ENCODE measurements at regions not wholly inside any gene's neighbourhood (a gene's known extent, or its start where the extent isn't known, plus 50 kb on each side); places are given as distances from the start of the nearest gene placed in this dataset.

DNA sequence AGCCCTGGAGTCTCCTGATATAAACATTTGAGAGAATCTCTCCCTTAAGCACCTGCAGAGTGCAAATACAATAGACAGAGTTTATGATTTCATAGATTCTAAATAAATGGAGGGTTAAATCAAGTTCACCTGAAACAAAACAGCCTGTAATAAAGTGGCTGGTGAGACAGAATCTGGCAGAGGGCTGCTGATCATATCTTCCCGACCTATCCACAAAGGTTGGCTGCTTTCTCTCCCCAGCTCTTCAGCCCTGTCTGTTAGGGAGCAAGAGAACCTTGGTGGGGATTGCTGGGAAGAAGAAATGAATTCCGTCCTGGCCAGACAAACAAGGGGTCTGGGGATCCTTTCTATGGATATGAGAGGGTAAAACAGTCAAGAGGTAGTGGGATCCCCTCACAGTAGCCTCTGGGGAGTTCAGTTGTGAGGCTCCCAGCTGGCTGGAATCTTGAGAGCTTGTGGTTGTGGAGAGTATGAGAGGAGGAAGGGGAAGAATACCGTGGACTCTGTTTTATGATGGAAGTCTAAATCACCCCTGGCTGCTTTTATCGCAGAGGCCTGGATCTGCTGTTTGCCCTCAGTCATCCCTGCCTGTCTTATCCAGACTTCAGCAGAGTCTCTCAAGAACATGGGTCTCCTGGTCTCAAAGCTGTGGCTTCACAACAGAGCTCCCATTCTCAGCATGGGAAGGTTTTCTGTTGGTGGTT lies 451.3 kb downstream of the NTRK3 start:
- intact Hi-C loops (cut with DNase I), result no loop called here
- no peak for DNase-seq

DNA sequence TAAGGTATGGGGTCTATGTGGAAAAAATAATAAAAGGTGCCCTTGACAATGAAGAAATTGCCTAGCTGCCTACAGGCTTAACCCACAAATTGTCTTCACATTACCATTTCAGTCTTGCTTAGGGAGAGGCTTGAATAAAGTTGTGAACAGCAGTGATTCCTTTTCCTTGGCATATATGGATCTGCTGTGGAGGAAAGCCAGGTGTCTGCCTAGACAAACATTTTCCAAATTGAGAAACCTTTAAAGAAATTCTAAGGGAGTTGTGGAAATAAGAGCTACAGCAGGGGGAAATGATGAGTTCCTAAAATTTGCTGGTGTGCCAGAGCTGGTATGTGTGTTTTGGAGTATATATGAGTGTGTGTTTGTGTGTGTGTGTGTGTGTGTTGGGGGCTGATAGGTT lies 452.1 kb downstream of the NTRK3 start:
- intact Hi-C loops (cut with DNase I), result no loop called here
- no peak for DNase-seq

DNA sequence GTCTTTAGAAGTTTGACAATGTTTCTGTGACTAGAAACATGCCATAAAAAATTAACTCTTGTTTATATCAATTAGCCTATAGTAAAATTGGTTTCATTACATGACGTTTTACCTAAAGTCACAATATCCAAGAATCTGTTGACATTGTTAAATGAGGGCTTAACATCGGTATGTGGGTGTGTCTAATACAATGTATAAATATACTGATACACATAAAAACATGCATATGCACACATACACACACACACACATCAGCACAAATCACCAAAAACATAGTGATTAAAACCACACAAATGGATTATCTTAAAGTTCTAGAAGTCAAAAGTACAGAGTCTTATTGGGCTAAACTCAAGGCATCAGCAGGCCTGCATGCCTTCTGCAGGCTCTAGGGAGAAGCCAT lies 456.7 kb downstream of the NTRK3 start:
- intact Hi-C loops (cut with DNase I), result no loop called here
- no peak for DNase-seq

DNA sequence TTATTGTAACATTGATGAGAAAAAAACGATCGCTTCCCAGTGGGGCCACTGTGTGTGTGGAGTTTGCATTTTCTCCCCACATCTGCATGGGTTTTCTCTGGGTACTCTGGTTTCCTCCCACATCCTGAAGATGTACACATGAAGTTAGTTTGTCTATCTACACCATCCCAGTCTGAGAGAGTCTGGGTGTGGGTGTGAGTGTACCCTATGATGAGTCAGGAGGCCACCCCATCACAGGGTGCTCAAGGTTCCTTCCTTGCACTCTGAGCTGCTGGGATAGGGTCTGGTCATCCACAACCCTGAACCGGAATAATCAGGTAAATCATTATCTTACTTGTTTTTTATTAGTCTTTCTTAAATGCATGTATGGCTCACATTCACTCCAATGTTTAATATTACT lies 457.1 kb downstream of the NTRK3 start:
- no peak for DNase-seq
- intact Hi-C loops (cut with DNase I), result no loop called here

DNA sequence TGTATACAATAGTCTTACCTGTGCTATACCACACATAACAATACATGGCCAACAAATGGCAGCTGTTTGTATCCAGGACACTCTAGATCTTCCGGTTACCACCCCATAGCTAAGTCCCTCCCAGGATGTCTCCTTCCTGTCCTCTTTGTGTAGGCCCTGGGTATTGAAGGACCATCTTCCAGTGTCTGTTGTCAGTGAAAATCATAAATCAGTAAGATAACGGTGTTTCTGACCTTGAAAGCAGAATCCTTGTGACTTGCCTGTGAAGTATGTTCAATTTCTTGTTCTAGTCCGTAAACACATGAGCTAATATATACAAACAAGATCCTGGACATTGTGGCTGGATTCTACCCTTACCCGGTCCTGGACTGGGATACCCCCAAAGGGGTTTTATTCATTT lies 462.8 kb downstream of the NTRK3 start:
- DNase-seq, result no peak
- intact Hi-C loops (cut with DNase I), result no loop called here

DNA sequence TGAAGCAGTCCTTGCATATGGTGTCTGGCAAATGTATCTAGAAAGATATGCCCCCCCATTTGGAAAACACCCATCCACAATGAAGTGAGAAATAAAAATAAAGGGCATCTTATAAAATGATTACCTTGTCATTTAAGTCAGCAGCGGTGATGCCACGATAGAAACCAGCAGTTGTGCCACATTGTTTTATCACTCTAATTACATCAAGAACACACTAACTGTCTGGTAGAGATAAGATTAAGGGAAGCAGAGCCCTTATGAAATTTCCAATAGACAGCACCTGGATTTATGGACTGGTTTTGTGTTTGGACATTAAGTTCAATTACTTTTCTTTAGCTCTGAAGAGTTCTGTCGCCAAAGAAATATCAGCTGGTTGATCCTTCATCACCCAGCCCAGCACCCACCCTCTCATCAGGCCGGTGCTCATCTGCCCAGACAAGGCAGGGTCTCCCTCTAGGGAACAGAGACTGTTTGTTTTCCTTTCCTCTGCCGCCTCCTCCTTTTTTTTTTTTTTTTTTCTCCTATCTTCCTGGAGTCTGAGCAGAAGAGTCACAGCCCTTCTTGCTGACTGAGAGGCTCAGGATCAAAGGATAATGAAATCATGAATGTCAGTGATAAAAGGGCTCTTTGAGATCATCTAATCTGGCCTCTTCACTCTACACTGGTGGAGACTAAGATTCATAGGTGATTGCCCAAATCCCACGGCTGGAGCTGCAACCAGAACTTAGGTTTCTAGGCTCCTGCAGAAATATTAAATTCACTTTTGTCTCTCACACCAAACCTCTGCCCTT lies 464.1 kb downstream of the NTRK3 start:
- intact Hi-C loops (cut with DNase I), result no loop called here
- no peak for DNase-seq

DNA sequence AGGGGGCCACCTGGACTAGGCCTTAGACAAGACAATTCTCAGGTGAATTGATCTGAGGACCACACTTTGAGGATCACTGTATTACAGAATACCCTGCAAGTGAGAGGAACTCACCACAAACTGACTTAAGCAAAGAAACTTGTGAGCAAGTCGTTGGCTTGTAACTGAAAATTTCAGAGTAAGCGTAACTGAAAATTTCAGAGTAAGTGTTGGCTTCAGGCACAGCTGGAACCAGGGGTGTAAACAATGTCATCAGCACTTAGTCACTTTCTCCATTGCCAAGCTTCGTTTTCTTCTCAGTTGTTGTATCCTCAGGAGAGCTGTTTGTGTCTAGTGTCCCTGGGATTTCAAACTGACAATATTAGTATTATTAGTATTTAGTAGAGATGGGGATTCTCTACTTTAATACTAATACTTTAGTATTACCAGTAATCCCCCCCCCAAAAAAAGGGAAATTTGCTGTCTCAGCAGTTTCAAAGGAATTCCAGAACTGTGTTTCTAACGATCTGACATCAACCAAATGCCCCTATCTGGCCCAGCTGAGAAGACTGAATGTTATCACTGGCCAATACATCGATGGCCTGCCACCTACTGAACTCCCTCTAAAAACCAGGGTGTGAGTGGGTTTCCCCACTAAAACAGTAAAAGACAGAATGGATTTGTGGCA lies 474.4 kb downstream of the NTRK3 start:
- DNase-seq, result no peak

DNA sequence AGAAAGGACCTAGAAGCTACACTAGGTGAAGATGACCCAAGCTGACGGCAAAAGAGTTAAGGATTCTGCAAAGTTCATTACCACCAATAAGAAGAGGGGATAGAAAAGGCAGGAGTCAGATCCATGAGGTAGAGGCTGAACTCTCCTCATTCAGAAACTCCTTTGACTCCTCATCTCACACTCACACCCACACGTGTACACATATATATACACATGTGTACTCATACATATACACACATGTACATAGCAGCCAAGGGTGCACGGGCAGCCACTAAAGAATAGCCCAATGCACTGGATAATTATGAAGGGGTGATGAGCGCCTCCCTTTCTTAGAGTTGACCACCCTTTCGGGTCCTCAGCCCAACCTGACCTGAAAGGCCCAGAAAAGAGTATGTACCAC lies 476.8 kb downstream of the NTRK3 start:
- DNase-seq, result no peak
- intact Hi-C loops (cut with DNase I), result no loop called here

More for the DNA sequence above, 474.4 kb downstream of the NTRK3 start:
- intact Hi-C loops (cut with DNase I), result no loop called here

DNA sequence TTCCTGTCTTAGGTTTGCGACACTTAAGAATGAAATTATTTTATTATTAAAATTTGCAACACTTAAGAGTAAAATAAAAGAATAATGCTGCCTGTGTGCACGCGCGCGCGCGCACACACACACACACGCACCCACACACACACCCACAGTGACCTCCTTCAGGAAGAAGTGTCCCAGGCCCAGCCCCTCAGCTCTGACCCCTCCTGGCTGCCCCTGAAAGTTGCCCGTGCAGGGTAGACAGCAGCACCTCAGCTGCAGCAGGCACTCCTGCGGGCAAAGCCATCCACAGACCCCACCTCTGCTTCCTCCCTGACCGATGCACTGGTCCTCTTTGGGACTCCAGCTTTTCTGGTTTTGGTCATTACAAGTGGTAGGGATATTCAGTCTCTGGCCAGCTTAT lies 478.2 kb downstream of the NTRK3 start:
- intact Hi-C loops (cut with DNase I), result no loop called here

DNA sequence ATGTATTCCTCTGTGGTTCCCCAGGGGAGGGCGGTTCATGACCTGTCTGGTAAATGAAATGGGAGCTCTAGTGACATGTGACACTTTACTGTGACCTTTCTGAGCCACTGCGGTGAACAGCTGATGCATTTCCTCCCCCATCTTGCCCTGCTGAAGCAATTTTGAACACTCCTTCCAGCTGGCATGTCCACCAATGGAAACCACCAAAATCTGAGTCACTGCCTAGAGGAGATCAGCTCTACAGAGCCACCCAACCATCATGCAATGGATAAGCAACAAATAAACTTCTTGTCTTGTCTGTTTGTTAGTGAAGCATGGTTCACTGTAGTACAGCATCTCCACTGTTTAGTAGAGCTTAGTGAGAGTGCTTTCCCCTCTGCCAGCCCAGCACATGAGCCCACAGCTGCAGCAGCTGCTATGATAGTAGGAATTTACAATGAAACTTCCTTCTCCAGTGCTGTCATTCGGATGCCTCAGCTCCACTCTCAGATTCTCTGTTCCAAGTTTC lies 479.4 kb downstream of the NTRK3 start:
- intact Hi-C loops (cut with DNase I), result no loop called here
- peak in 2 of 10 donors; percentile 36 to 87 for DNase-seq

More for the DNA sequence above, 478.2 kb downstream of the NTRK3 start:
- DNase-seq, result no peak

DNA sequence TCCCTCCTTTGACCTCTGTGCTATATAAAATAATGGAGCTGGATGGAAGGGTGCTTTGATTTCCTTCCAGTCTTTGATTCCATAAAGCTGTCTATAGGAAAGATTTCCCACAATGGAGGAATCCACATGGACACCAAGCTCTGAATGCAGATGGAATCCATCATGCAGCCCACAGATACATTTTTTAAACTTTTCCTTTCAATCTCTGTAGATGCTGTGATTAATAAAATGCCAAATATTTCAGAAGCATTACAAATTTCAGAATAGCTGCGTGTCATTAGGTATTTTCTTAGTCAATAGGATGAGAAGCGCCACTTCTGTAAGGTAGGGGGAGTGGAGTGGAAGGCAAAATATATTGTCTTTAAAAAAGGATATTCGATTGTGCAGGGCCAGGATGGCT lies 489.0 kb downstream of the NTRK3 start:
- intact Hi-C loops (cut with DNase I), result no loop called here
- no peak for DNase-seq

DNA sequence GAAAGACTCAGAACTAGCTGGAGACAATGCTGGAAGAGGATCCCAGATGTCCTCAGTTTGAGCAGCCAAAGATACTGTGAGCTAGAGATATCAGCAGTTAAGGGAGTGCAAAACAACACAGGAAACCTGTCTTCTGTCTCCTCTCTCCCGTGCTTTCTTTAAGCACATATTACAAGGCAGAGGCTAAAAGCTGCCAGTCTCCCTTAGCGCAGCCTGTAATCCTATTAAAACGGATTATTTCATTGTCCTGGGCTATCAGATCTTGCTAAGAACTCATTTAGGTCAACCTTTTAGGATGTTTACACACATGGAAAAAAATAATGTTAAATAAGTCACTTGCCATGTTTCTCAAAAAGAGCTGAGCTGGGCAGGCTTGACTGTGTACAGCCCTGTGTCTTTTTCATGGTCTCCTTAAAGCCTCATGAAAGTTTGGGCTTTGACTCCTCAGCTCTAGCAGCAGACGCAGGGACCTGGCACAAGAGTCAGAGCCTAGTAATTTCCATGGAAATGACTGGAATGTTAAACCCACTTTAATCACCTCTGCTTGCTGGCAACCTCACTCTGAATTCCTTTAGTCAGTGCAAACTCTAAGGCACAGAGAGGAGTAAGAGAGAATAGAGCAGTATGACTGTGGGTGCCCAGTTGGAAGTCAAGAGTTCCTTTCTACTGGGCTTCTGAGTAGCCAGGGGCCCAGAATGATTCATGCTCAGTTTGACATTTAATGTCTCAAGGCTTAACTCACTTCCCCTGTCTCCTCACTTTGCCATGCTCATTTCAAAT lies 491.9 kb downstream of the NTRK3 start:
- intact Hi-C loops (cut with DNase I), result no loop called here
- DNase-seq, result no peak

DNA sequence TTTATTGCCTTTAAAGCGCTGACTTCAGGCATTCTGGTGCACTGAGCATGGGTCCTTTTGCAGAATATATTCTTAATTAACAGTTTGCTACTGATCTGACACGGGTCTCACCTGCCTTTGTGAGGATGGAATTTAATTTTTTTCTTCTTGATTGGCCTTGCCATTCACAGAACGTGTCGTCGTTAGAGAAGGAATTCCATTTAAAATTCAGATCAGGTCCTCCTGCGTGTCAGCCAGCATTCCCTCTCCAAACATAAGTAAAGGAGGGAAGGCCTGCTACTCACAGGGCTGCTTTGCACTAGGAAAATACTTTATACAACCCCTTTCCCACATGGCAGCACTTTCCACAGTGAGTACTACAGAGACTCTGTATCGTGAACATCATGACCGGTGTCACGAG lies 492.7 kb downstream of the NTRK3 start:
- no peak for DNase-seq
- intact Hi-C loops (cut with DNase I), result no loop called here

DNA sequence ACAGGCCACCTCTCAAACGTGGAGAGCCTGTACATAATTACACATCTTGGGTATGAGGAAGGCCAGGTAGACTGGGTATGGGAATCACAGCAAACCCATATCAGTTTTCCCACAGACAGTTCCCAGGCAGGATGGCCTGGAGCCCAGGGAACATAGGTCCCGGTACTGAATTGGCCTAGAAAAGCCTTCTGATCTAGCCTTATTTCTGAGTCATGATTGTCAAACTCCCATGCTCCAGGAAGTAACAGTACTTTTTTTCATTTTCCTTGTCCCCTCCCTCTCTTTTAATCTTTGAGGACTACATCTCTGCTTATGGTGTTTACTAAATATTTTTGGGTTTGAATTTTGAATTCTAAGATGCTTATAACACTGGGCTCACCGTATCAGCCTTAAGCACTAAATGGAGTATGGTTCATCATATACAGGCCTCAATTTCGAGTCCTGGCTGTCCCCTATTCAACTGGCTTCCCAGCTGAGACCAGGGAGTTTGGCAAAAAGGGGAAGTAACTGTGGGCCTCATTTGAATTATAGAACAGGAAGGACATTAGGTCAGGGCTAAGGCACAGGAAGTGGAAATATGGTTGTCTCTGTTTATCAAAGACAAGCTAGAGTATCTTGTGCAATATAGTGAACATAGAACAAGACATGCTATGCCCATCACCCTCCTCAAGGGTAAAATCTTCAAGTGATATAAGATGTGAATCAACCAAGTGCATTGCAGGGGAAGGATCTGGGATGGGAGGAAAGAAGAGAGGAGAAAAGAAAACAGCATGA lies 494.6 kb downstream of the NTRK3 start:
- intact Hi-C loops (cut with DNase I), result no loop called here
- DNase-seq, result no peak

DNA sequence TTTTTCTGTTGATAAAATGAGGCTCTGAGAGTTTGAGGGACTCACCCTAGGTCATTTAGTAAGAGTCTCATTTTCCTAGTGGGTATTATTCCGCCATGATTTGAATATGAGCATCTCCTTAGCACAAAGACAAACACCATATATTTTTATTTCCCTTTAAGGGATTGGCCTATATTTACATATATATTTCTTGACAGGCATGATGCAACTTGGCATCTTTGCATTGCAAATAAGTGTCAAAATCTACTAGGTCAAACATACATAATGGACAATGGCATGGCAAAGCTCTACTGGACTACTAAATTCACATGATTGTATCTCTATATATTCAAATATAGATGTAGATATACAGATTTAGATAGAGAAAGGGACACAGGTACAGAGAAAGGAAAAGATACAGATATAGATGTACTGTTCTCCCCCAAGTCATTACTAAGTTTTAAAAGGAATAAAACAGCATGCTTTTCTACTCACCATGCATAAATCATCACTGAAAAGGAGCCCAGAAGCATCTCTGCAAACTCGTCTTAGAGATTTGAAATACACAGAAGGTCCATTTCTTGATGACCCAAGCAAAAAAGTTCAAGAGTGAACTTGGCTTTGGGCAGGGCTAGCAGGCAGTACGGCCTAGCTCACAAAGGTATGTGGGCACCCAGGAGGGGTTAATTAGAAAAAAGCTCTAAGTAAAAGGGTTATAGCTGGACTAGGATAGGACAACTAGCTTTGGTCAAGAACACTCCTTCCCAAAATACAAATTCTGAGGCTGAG lies 495.8 kb downstream of the NTRK3 start:
- no peak for DNase-seq
- intact Hi-C loops (cut with DNase I), result no loop called here

DNA sequence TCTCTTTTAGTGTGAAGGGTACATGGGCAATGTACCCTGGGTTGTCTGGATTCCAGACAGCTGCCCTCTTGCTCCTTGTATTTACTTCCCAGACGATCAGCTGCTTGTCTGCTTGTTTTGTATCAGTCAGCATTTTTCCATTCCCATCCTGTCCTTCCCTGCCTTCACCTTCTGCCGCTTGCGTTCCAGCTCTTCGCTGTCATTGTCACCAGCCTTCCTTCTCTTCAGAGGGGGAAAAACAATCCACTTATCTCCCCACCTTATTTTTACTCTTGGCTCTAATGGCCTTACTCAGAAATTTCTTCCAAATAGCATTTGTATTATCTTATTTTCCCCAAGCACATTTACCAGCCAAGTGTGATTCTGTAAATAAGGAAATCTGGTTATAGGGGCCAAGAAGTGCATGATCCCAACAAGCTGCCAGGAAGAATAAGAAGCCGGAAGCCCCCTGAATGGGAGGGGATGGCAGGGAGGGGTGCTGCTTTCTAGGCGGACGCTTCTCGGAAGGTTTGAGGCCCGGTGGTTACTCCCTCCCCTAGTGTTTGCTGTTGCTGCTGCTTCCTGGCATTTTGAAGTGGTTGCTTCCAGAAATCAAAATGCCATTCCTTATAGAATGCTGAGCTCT lies 497.6 kb downstream of the NTRK3 start:
- DNase-seq, result no peak
- intact Hi-C loops (cut with DNase I), result no loop called here

DNA sequence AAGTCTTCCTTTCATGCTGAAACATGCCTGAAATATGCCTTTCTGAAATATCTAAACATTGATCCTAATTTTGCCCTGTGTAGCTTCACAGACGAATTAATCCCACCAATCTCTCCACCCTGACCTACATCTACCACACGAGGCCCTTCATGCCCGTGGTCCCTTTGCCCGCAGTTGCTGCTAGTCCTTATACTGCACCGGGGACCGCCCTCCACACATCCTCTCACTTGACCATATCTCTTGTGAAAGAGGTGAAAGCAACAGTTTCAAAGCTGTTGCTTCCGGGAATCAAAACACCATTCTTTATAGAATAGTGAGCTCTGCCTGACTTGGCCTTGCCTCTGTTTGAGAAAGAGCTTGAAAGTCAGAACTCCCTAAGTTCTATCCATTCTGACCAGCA lies 499.5 kb downstream of the NTRK3 start:
- intact Hi-C loops (cut with DNase I), result no loop called here

DNA sequence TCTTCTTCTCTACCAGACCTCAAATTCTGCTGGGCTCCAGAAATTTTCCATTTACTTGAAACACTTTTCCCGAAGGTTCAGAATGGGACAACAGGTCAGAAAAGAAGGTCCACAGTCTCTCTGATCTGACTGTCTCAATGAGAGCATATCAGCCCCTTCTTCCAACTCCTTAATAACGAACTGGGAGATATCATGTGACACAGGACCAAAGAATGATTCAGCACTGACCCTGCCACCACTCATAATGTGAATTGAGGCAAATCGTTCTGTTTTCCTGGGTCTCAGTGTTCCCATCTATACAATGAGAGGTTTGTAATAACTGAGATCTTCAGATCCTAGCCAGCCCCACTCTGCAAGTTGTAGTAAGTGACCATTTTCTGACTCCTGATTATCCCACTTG lies 500.5 kb downstream of the NTRK3 start:
- intact Hi-C loops (cut with DNase I), result no loop called here
- DNase-seq, result no peak

More for the DNA sequence above, 499.5 kb downstream of the NTRK3 start:
- DNase-seq, result no peak

DNA sequence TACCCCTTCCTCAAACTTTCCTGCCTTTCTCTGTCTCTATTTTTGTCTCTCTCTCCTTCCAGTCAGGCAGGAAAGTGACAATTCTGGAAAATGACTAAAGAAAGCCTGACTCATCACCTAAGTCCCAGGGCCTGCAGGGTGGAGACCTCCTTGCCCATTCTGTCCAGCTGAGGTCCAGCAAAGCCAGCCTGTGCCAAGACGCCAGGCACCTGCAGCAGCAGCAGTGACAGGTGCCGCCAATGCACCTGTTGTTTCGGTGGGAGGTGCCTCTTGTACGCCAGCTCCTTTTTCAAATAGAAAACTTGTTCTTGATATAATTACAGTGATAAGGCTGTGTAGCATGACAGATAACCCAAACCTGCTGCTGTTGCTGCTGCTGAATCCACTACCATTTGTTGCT lies 501.3 kb downstream of the NTRK3 start:
- intact Hi-C loops (cut with DNase I), result no loop called here

More for the DNA sequence above, 501.3 kb downstream of the NTRK3 start:
- DNase-seq, result no peak
